Activated T-cell treated with anti-CD3 and anti-CD28 coated beads, Interleukin-2, amount 50 U/mL, for 1 hour (primary cell): ENCODE measurements at regions not wholly inside any gene's neighbourhood (a gene's known extent, or its start where the extent isn't known, plus 50 kb on each side); places are given as distances from the start of the nearest gene placed in this dataset.
"Not testable (repeated sequence)": the region's sequence is repeated elsewhere in the genome, so short reads cannot be mapped to it uniquely, and the experiment has no call there.

Experiments
- DNase-seq: peaks from one replicate; pipeline ENCODE4 v3.0.0-alpha.2; 2020

GRCh38 chr3:132084982-132085381 is 50.2 kb upstream of the CPNE4 start:
- no peak for DNase-seq

- no peak for DNase-seq
These were observed 52.5 kb upstream of the CPNE4 start for GRCh38 chr3:132087356-132087755.

- DNase-seq = no peak
These were observed 53.5 kb upstream of the CPNE4 start for GRCh38 chr3:132088291-132088690.

DNA sequence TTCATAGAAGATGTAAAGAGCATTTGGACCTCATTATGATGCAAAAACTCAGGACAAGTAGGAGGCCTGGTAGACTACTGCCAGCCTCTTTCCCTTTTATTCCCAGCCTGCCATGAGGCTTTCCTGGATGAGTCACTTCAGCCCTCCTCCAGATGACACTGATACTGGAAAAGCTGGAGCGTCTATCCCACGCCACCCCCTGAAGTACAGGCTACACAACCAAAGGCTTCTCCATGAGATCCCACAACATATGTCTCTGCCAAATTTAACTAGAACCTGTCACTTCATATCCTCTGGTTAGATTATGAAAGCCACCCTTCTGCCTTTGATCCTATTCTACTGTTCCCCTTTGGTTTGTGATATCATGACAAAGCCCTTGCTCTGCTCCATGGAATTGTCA is 56.1 kb upstream of the CPNE4 start:
- no peak for DNase-seq

- DNase-seq = no peak
These were observed 81.8 kb upstream of the CPNE4 start for GRCh38 chr3:132116601-132117000.

DNA sequence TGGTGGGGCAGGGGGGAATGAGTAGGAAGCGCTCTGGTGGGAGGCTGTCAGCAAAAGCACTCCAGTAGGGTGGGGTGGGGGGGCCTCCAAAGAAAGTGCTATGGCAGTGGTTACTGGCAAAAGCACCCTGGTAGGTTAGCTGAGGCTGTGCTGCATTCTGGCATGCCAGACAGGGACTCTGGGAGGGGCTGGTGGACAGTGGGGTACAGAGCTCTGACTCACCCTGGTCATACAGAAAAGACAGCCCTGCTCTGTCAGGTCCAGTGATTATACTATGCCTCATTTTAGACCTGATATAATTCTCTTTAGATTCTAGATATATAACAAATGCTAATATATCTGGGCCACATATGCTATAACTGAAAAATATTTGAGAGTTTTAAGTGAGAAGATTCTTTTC is 82.8 kb upstream of the CPNE4 start:
- DNase-seq = no peak

DNA sequence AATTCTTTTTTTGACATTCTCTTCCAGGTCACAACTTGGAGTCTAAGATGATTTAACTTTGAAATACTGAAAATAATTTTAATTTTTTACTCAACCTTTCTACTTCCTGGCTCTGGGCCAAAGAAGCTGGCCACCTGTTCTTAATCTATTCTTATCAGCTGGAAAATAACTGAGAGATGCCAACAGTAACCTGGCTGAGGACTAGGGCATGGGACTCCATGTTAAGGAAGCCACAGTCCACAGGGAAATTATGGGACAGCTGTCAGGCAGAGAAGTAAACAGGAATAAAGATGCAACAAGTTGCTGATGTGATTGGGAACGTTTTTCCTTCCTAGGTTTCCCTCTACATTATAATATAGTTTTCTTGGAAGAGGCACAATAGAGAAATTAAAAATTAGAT is 84.7 kb upstream of the CPNE4 start:
- DNase-seq = no peak

GRCh38 chr3:132124096-132124495 is 89.3 kb upstream of the CPNE4 start:
- no peak for DNase-seq

GRCh38 chr3:132124651-132125284 is 90.0 kb upstream of the CPNE4 start:
- no peak for DNase-seq

DNA sequence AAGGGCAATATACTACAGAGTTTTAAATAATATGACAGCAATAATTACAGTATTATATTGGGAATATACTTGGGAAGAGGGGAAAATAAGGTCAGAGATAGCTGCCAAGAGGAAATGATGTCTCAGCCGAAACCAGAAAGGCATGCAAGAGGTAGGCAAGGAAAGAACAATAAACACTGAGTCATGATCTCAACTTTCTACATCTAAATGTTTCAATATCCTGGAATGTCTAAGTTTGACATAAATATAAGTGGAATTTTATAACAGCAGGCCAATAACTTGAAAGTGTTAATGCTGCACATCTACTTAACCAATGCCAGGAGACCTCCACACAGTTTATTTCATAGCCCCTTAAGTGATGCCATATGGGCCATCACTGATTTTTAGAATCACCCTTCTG is 99.8 kb upstream of the CPNE4 start:
- no peak for DNase-seq

GRCh38 chr3:132135628-132136333 is 101.0 kb upstream of the CPNE4 start:
- no peak for DNase-seq

- DNase-seq = no peak
These were observed 101.5 kb upstream of the CPNE4 start for GRCh38 chr3:132136334-132136716.

- DNase-seq = not testable (repeated sequence)
These were observed 102.1 kb upstream of the CPNE4 start for GRCh38 chr3:132136902-132137301.

GRCh38 chr3:132145833-132146232 is 111.0 kb upstream of the CPNE4 start:
- no peak for DNase-seq

DNA sequence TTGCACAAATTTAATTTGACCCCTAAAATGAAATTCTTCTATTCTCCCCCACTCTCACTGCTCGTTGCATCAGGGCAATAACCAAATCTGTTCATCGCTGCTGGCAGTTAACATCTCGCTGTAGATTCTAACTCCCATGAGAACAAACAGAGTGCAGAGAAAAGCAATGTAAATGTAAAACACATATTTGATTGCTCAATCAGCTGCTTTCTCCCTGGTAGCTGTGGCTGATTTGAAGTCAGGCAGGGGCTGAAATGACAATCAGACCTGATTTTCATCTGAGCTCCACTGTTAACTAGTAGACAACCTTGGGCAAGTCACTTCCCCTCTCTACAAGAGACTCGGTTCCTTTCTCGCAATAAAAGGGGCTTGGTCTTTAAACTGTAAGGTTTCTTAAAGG is 119.8 kb upstream of the CPNE4 start:
- no peak for DNase-seq

GRCh38 chr3:132159145-132159544 is 124.3 kb upstream of the CPNE4 start:
- no peak for DNase-seq

- DNase-seq = no peak
These were observed 125.4 kb upstream of the CPNE4 start for GRCh38 chr3:132160198-132160597.

GRCh38 chr3:132161608-132162007 is 126.8 kb upstream of the CPNE4 start:
- DNase-seq = no peak

- no peak for DNase-seq
These were observed 129.8 kb upstream of the CPNE4 start for GRCh38 chr3:132164469-132165092.

- DNase-seq = no peak
These were observed 133.1 kb upstream of the CPNE4 start for GRCh38 chr3:132167870-132168269.

DNA sequence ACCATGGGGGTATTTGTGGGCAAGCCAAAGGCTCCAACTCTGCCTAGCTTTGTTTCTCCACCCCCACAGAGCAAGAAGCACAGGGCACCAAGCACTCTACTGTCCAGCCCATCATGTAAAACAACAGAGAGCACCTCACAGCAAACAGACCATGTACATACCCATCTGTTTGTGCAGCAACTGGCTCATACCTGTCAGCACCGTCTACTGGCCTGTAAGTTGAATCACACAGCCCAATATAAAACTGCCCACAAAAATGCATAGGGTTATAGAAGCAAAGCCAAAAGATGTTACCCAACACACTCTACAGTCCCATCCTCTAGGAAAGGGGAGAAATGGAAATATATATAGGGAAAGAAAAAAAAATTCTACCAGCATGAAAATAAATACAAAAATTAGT is 139.7 kb upstream of the CPNE4 start:
- DNase-seq = no peak

DNA sequence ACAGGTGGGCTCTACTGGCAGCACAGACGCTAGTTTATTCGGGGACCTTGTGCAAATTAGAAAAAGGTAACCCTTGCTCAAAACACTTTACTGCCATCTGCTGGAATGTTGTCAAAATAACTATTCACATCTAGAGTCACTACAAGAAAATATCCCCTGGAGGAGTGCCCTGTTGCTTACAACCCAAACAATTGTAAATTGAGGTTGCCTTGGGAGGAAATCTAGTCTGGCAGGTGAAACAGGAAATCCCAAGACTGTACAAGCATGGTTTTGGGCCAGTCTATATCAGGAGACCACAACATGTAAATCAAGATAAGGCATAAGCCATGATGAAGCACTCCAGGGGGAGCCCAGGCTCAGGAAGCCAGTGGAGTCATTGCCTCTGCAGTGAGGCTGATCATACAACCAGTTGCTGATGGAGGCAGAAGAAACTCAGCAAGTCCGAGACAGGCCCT is 136.8 kb upstream of the ACP3 start:
- no peak for DNase-seq

DNA sequence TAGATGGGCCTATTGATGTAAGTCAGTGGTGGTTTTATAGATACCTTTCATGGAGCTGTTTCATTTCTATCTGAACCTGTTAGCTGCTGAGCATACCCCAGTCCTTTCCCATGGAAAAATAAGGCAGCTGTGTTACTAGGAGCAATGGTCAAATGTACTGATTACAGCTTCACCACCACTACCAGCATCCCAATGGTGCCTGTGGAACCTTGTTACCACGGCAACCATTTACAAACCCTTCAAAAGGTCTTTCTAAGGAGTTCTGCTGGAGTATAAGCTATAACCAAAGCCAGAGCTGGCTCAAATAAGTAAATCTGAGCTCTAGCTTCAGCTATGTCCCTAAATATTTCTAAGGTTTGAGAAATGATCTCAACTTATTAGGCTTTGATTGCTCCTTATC is 133.4 kb upstream of the ACP3 start:
- DNase-seq = no peak

DNA sequence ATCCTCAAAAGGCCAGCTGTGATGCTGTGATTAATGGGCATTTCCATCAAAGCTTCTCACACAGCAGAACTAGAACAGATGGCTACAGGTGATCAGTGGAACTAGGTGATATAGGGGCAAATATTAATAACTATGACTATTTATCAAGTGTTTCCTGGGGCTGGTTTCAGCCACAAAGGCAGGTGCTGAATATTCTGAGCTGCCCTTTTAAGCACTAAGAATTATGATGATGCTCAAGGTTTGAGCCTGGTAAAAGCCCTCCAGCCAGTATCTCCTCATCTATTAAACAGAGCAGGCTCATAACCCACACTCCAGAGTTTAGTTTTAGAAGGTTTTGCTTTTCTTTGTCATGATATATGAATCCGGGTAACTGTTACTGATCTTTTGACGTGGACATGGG is 129.5 kb upstream of the ACP3 start:
- DNase-seq = no peak

- no peak for DNase-seq
These were observed 127.6 kb upstream of the ACP3 start for GRCh38 chr3:132189601-132190000.
